A549 (cell line): ENCODE measurements at regions not wholly inside any gene's neighbourhood (a gene's known extent, or its start where the extent isn't known, plus 50 kb on each side); places are given as distances from the start of the nearest gene placed in this dataset.
"Not testable (repeated sequence)": the region's sequence is repeated elsewhere in the genome, so short reads cannot be mapped to it uniquely, and the experiment has no call there.

Experiments used
- ATAC-seq, 2 experiments: fragments of 200-7000 bp in 1 of 2; fragments of >200 bp in 1 of 2; cut with Nextera tagmentation in 1 of 2; cut with Tn5 transposase in 1 of 2; 3 replicates each; pipeline versions ENCODE4 v1.8.0 to v1.9.1; 2018 to 2020; ENCODE audit warnings: mild to moderate bottlenecking in 1 of 2, moderate library complexity in 1 of 2
- CTCF ChIA-PET: fragments of 300-600 bp; sonication (Branson Sonifier 250); formaldehyde crosslinking; extraction: SDS; loops from one replicate; lab custom pipeline; 2021; ENCODE audit warnings: antibody characterized with exemption, inconsistent platforms; lab: Yijun Ruan, JAX
- POLR2A ChIA-PET: fragments of 350-600 bp; formaldehyde crosslinking; extraction: SDS; loops from one replicate; lab custom pipeline; 2021; ENCODE audit warnings: antibody characterized with exemption, inconsistent platforms; lab: Yijun Ruan, JAX
- DNase-seq, 2 experiments: peaks; one replicate each; pipeline versions ENCODE4 v3.0.0 to v3.0.0-alpha.2; 2011 to 2016; ENCODE audit warnings: low read depth in 1 of 2, low spot score in 1 of 2
- FAIRE-seq: peaks from 2 replicates; lab custom pipeline; 2011; peaks lifted over from hg19 to GRCh38; lab: Jason Lieb, UNC
- H3K27ac ChIP-seq, 2 experiments: fragments of >200 bp; sonication (Bioruptor Twin); formaldehyde crosslinking; 3 replicates each; pipeline ENCODE4 v1.5.1; 2016 to 2017
- H3K4me1 ChIP-seq: fragments of >200 bp; sonication (Bioruptor Twin); formaldehyde crosslinking; 3 replicates; pipeline ENCODE4 v1.6.1; 2016
- H3K4me2 ChIP-seq: fragments of >200 bp; sonication (Bioruptor Twin); formaldehyde crosslinking; 3 replicates; pipeline ENCODE4 v1.6.1; 2016
- H3K4me3 ChIP-seq: fragments of >200 bp; sonication (Bioruptor Twin); formaldehyde crosslinking; 3 replicates; pipeline ENCODE4 v1.5.1; 2016
- H3K9me3 ChIP-seq: fragments of >200 bp; sonication (Bioruptor Twin); formaldehyde crosslinking; 3 replicates; pipeline ENCODE4 v1.6.1; 2016
- CBX8 ChIP-seq: fragments of 200-600 bp; sonication (generic); IDR thresholded peaks from 2 replicates; pipeline ENCODE4 v1.6.1; 2016
- CEBPB ChIP-seq, 2 experiments: fragments of >200 bp in 1 of 2; sonication (Bioruptor Twin) in 1 of 2; formaldehyde crosslinking in 1 of 2; IDR thresholded peaks; 2 replicates each; pipeline ENCODE4 v1.6.1; 2012 to 2016
- EHMT2 ChIP-seq: fragments of 200-600 bp; sonication (generic); IDR thresholded peaks from 2 replicates; pipeline ENCODE4 v1.6.1; 2016; ENCODE audit warnings: antibody characterized with exemption, low read depth, mild to moderate bottlenecking, moderate library complexity
- FOSB ChIP-seq: fragments of 250-450 bp; sonication (Bioruptor Pico); IDR thresholded peaks from 2 replicates; pipeline ENCODE4 v1.5.0; 2020; ENCODE audit warnings: mild to moderate bottlenecking, moderate library complexity
- FOXS1 ChIP-seq: fragments of 250-450 bp; sonication (Bioruptor Pico); IDR thresholded peaks from 2 replicates; pipeline ENCODE4 v1.5.0; 2020; ENCODE audit warnings: mild to moderate bottlenecking, moderate library complexity
- GATA3 ChIP-seq: IDR thresholded peaks from 2 replicates; pipeline ENCODE4 v1.6.1; 2012; ENCODE audit warnings: borderline replicate concordance
- HDAC2 ChIP-seq: fragments of 200-600 bp; sonication (generic); IDR thresholded peaks from 2 replicates; pipeline ENCODE4 v1.6.1; 2016
- HEYL ChIP-seq: fragments of 250-450 bp; sonication (Bioruptor Pico); IDR thresholded peaks from 2 replicates; pipeline ENCODE4 v1.8.0; 2021; ENCODE audit warnings: mild to moderate bottlenecking, moderate library complexity
- HOXA7 ChIP-seq: fragments of 250-450 bp; sonication (Bioruptor Pico); IDR thresholded peaks from 2 replicates; pipeline ENCODE4 v1.5.0; 2020; ENCODE audit warnings: mild to moderate bottlenecking, moderate library complexity
- HOXB5 ChIP-seq: fragments of 250-450 bp; sonication (Bioruptor Pico); IDR thresholded peaks from 2 replicates; pipeline ENCODE4 v1.5.0; 2020; ENCODE audit warnings: mild to moderate bottlenecking, moderate library complexity
- NFE2L2 ChIP-seq: fragments of 150-350 bp; conservative IDR thresholded peaks from 2 replicates; pipeline ENCODE4 v1.6.1; 2014; ENCODE audit warnings: low read length
- PHF8 ChIP-seq: fragments of 200-600 bp; sonication (generic); IDR thresholded peaks from 2 replicates; pipeline ENCODE4 v1.6.1; 2016; ENCODE audit warnings: low read depth, mild to moderate bottlenecking, antibody characterized with exemption, moderate library complexity, borderline replicate concordance
- RARB ChIP-seq: fragments of 250-450 bp; sonication (Bioruptor Pico); IDR thresholded peaks from 2 replicates; pipeline ENCODE4 v1.8.0; 2021; ENCODE audit warnings: mild to moderate bottlenecking, moderate library complexity
- RCOR1 ChIP-seq: fragments of 150-350 bp; IDR thresholded peaks from 2 replicates; pipeline ENCODE4 v1.6.1; 2014; ENCODE audit warnings: antibody characterized with exemption, low read length, low read depth
- TP53 ChIP-seq: fragments of 250-450 bp; sonication (Bioruptor Pico); IDR thresholded peaks from 2 replicates; pipeline ENCODE4 v1.5.0; 2021; ENCODE audit warnings: mild to moderate bottlenecking, moderate library complexity
- ZSCAN20 ChIP-seq: fragments of 250-450 bp; sonication (Bioruptor Pico); IDR thresholded peaks from 2 replicates; pipeline ENCODE4 v1.8.0; 2022; ENCODE audit warnings: mild to moderate bottlenecking, moderate library complexity
- WGBS: methylation state at CpG from one replicate; pipeline ENCODE4 v1.1.6; 2017; ENCODE audit errors: missing lambda C conversion rate; 5-methylcytosine and 5-hydroxymethylcytosine counted together
- TF ChIP-seq, protein P1 (sequence below): fragments of 250-450 bp; sonication (Bioruptor Pico); IDR thresholded peaks from 2 replicates; pipeline ENCODE4 v1.5.0; 2021; ENCODE audit warnings: mild to moderate bottlenecking, moderate library complexity, borderline replicate concordance
- TF ChIP-seq, protein P2 (sequence below): fragments of >200 bp; sonication (Bioruptor Twin); formaldehyde crosslinking; IDR thresholded peaks from 3 replicates; pipeline ENCODE4 v1.5.1; 2016

DNA sequence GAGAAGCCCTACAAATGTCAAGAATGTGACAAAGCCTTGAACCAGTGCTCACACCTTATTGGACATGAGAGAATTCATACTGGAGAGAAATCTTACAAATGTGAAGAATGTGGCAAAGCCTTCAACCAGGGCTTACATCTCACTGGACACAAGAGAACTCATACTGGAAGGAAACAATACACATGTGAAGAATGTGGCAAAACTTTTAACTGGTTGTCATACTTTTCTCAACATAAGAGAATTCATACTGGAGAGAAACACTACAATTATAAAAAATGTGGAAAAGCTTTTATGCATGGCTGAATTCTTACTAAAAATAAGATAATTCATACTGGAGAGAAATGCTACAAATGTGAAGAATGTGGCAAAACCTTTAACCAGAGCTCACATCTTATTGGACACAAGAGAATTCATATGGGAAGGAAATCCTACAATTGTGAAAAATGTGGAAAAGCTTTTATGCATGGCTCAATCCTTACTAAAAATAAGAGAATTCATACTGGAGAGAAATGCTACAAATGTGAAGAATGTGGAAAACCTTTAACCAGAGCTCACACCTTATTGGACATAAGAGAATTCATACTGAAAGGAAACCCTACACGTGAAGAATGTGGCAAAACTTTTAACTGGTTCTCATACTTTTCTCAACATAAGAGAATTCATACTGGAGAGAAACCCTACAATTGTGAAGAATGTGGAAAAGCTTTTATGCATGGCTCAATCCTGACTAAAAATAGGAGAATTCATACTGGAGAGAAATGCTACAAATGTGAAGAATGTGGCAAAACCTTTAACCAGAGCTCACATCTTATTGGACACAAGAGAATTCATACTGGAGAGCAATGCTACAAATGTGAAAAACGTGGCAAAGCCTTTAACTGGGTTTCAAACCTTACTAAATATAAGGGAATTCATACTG, 350.6 kb upstream of the NUPR2 start:
- peak; percentile 42; the same call in 1 of the 2 replicates for TF ChIP-seq GATA3
- ATAC-seq, POLR2A ChIA-PET, CTCF ChIA-PET, H3K4me2 ChIP-seq, FAIRE-seq, H3K27ac ChIP-seq, DNase-seq, H3K4me1 ChIP-seq, H3K4me3 ChIP-seq: not testable (repeated sequence)
- 9% methylated on average over 2 of the region's 2 CpGs for WGBS
- peaks cover 66% of the 10 kb centered on the region for H3K9me3 ChIP-seq

DNA sequence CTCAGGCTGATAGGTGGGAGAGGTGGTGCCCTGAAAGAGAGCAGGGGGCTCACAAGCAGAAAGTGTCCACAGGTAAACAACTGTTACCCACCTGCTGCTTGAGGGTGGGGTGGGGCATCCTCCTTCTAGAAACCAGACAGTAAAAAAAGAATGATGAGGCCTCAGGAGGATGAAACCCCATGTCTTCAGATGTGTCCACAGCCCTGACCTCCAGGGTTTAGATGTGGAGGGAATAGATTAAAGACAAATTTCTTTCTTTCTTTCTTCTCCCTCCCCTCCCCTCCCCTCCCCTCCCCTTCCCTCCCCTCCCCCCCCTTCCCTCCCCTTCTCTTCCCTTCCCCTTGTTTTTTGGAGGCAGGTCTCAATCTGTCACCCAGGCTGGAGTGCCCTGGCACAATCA, 333.5 kb upstream of the NUPR2 start:
- Histone ChIP-seq H3K27ac (no peak overlapping the region), H3K9me3 (peaks cover 20% of the 10 kb centered on the region; the same call in 2 of the 3 replicates), H3K4me2 (no peak overlapping the region), H3K4me3 (no peak overlapping the region), H3K4me1 (no peaks in the 10 kb centered on the region)
- DNase-seq (no peak), FAIRE-seq (no peak), ATAC-seq (no peak)
- no peak for TF ChIP-seq ZSCAN20 (CRISPR knock-in tag)
- TF ChIP-seq HDAC2 = no peak
- TF ChIP-seq NFE2L2 = no peak
- TF ChIP-seq CBX8 = no peak
- no peak for TF ChIP-seq FOXS1
- TF ChIP-seq PHF8 = no peak
- no peak for TF ChIP-seq CEBPB (IDR thresholded peaks at IDR 0.05)
- TF ChIP-seq FOSB = no peak
- ChIA-PET POLR2A (no interaction called here), CTCF (no interaction called here)

- TF ChIP-seq HOXB5 (CRISPR knock-in tag) (no peak), HEYL (CRISPR knock-in tag) (no peak), RARB (CRISPR knock-in tag) (no peak), RCOR1 (no peak), TP53 (CRISPR knock-in tag) (no peak), HDAC2 (no peak), EHMT2 (no peak), FOSB (no peak), HOXA7 (no peak)
- TF ChIP-seq, protein P1, sequence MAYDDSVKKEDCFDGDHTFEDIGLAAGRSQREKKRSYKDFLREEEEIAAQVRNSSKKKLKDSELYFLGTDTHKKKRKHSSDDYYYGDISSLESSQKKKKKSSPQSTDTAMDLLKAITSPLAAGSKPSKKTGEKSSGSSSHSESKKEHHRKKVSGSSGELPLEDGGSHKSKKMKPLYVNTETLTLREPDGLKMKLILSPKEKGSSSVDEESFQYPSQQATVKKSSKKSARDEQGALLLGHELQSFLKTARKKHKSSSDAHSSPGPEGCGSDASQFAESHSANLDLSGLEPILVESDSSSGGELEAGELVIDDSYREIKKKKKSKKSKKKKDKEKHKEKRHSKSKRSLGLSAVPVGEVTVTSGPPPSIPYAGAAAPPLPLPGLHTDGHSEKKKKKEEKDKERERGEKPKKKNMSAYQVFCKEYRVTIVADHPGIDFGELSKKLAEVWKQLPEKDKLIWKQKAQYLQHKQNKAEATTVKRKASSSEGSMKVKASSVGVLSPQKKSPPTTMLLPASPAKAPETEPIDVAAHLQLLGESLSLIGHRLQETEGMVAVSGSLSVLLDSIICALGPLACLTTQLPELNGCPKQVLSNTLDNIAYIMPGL (CRISPR knock-in tag) = no peak
- TF ChIP-seq, protein P2, sequence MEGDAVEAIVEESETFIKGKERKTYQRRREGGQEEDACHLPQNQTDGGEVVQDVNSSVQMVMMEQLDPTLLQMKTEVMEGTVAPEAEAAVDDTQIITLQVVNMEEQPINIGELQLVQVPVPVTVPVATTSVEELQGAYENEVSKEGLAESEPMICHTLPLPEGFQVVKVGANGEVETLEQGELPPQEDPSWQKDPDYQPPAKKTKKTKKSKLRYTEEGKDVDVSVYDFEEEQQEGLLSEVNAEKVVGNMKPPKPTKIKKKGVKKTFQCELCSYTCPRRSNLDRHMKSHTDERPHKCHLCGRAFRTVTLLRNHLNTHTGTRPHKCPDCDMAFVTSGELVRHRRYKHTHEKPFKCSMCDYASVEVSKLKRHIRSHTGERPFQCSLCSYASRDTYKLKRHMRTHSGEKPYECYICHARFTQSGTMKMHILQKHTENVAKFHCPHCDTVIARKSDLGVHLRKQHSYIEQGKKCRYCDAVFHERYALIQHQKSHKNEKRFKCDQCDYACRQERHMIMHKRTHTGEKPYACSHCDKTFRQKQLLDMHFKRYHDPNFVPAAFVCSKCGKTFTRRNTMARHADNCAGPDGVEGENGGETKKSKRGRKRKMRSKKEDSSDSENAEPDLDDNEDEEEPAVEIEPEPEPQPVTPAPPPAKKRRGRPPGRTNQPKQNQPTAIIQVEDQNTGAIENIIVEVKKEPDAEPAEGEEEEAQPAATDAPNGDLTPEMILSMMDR = no peak
- DNase-seq (no peak), FAIRE-seq (no peak), ATAC-seq (no peak)
- Histone ChIP-seq H3K4me2 (no peak overlapping the region), H3K27ac (no peak overlapping the region), H3K4me1 (no peaks in the 10 kb centered on the region), H3K4me3 (no peak overlapping the region), H3K9me3 (peaks cover 19% of the 10 kb centered on the region; the same call in 2 of the 3 replicates)
- ChIA-PET CTCF (no interaction called here), POLR2A (no interaction called here)
- WGBS = 61% methylated on average over 32 of the region's 44 CpGs
Measured at GRCh38 chr7:56447864-56448693, 331.9 kb upstream of the NUPR2 start.

DNA sequence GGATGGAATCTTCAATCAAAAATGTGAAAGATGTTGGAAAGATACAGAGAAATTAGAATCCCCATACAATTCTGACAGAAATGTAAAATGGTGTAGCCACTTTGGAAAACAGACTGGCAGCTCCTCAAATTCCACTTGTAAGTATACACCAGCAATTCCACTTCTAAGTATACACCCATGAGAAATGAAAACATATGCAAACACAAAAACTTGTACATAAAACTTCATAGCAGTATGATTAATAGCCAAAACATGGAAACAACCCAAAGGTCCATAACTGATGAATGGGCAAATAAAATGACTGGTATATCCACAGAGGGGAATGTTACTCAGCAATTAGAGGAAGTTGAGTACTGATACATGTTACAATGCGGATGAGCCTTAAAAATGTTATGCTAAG, 304.3 kb upstream of the NUPR2 start:
- ATAC-seq, H3K4me1 ChIP-seq, CTCF ChIA-PET, FAIRE-seq, H3K27ac ChIP-seq, DNase-seq, POLR2A ChIA-PET, H3K4me3 ChIP-seq, H3K9me3 ChIP-seq, H3K4me2 ChIP-seq: not testable (repeated sequence)
- 43% methylated on average over 1 of the region's 1 CpG for WGBS
